ENCODE measurements at regions not wholly inside any gene's neighbourhood (a gene's known extent, or its start where the extent isn't known, plus 50 kb on each side); places are given as distances from the start of the nearest gene placed in this dataset.
"Not testable (repeated sequence)": the region's sequence is repeated elsewhere in the genome, so short reads cannot be mapped to it uniquely, and the experiment has no call there.

GRCh38 chr11:79506734-79507344 is 66.0 kb upstream of the TENM4 start:
- no peaks in the 10 kb centered on the region for H3K9me3 ChIP-seq
- no peak for TF ChIP-seq CTCF (IDR thresholded peaks at IDR 0.05)
- TF ChIP-seq POLR2A (IDR thresholded peaks at IDR 0.05), result no peak
- TF ChIP-seq EP300 (IDR thresholded peaks at IDR 0.05), result no peak
- TF ChIP-seq POLR2AphosphoS5 (IDR thresholded peaks at IDR 0.05), result no peak
- no peaks in the 10 kb centered on the region for H3K4me1 ChIP-seq
- no peaks in the 10 kb centered on the region for H3K36me3 ChIP-seq
- no peak for ATAC-seq (ENCODE audit: low FRiP score in 2 of 2)
- no peak overlapping the region for H3K27ac ChIP-seq
- DNase-seq, result no peak
- 52 to 54% methylated on average over 11 of the region's 11 CpGs for WGBS, 2 donors
- no peak overlapping the region for H3K4me3 ChIP-seq
- no peaks in the 10 kb centered on the region for H3K27me3 ChIP-seq

GRCh38 chr11:79506124-79506523 is 65.3 kb upstream of the TENM4 start:
- TF ChIP-seq POLR2AphosphoS5 (IDR thresholded peaks at IDR 0.05) (no peak), EP300 (IDR thresholded peaks at IDR 0.05) (no peak), CTCF (IDR thresholded peaks at IDR 0.05) (no peak), POLR2A (IDR thresholded peaks at IDR 0.05) (no peak)
- Histone ChIP-seq H3K4me3 (no peak overlapping the region), H3K27ac (no peak overlapping the region), H3K36me3 (no peaks in the 10 kb centered on the region), H3K4me1 (no peaks in the 10 kb centered on the region), H3K9me3 (no peaks in the 10 kb centered on the region), H3K27me3 (no peaks in the 10 kb centered on the region)
- ATAC-seq (ENCODE audit: low FRiP score in 2 of 2) (no peak), DNase-seq (no peak)
- 69 to 74% methylated on average over 3 of the region's 3 CpGs for WGBS, 2 donors

- H3K4me1 ChIP-seq, result no peaks in the 10 kb centered on the region
- peak in 1 of 2 donors; percentile 29 for ATAC-seq (ENCODE audit: low FRiP score in 2 of 2)
- WGBS, 2 donors, result 67 to 91% methylated on average over 3 to 6 of the region's 6 CpGs
- no peak for DNase-seq
- no peaks in the 10 kb centered on the region for H3K27me3 ChIP-seq
- H3K9me3 ChIP-seq, result no peaks in the 10 kb centered on the region
- H3K4me3 ChIP-seq, result no peak overlapping the region
- H3K36me3 ChIP-seq, result no peaks in the 10 kb centered on the region
- no peak for TF ChIP-seq EP300 (IDR thresholded peaks at IDR 0.05)
- no peak for TF ChIP-seq POLR2A (IDR thresholded peaks at IDR 0.05)
- TF ChIP-seq CTCF (IDR thresholded peaks at IDR 0.05), result no peak
- TF ChIP-seq POLR2AphosphoS5 (IDR thresholded peaks at IDR 0.05), result no peak
- H3K27ac ChIP-seq, result no peak overlapping the region
Observed at GRCh38 chr11:79503028-79503427, 62.2 kb upstream of the TENM4 start.

- Histone ChIP-seq H3K36me3 (no peaks in the 10 kb centered on the region), H3K27me3 (no peaks in the 10 kb centered on the region), H3K9me3 (no peaks in the 10 kb centered on the region), H3K4me1 (no peaks in the 10 kb centered on the region), H3K4me3 (no peak overlapping the region), H3K27ac (no peak overlapping the region)
- ATAC-seq (ENCODE audit: low FRiP score in 2 of 2), result no peak
- no peak for TF ChIP-seq POLR2AphosphoS5 (IDR thresholded peaks at IDR 0.05)
- TF ChIP-seq EP300 (IDR thresholded peaks at IDR 0.05), result no peak
- TF ChIP-seq POLR2A (IDR thresholded peaks at IDR 0.05), result no peak
- TF ChIP-seq CTCF (IDR thresholded peaks at IDR 0.05), result no peak
- 74 to 96% methylated on average over 3 to 4 of the region's 4 CpGs for WGBS, 2 donors
- DNase-seq, result no peak
Observed at GRCh38 chr11:79501707-79502106, 60.9 kb upstream of the TENM4 start.

GRCh38 chr11:79499929-79500328 is 59.1 kb upstream of the TENM4 start:
- H3K27me3 ChIP-seq; ATAC-seq (ENCODE audit: low FRiP score in 2 of 2); H3K27ac ChIP-seq; H3K36me3 ChIP-seq; H3K4me1 ChIP-seq; H3K4me3 ChIP-seq; H3K9me3 ChIP-seq: not testable (repeated sequence)
- peak in 1 of 2 donors; percentile 83 for DNase-seq
- WGBS, 2 donors, result 80 to 100% methylated on average over 4 to 6 of the region's 30 CpGs
